Neural cell (in vitro differentiated cells): ENCODE measurements at regions not wholly inside any gene's neighbourhood (a gene's known extent, or its start where the extent isn't known, plus 50 kb on each side); places are given as distances from the start of the nearest gene placed in this dataset.

Experiments used
- CTCF ChIP-seq: fragments of 450-650 bp; IDR thresholded peaks from 2 replicates; pipeline ENCODE4 v1.5.1; 2014; ENCODE audit warnings: antibody characterized with exemption, mild to moderate bottlenecking, moderate library complexity; ENCODE audit not compliant: poor library complexity, severe bottlenecking
- EP300 ChIP-seq: fragments of 450-650 bp; conservative IDR thresholded peaks from 2 replicates; pipeline ENCODE4 v1.6.1; 2014; ENCODE audit warnings: antibody characterized with exemption, mild to moderate bottlenecking, moderate library complexity; ENCODE audit not compliant: poor library complexity, severe bottlenecking
- EZH2 ChIP-seq: fragments of 200-600, 300-800 bp; shearing (Covaris generic), sonication (generic); IDR thresholded peaks from 2 replicates; pipeline ENCODE4 v1.6.1; 2014; ENCODE audit warnings: antibody characterized with exemption, low read length, borderline replicate concordance, mild to moderate bottlenecking; ENCODE audit not compliant: insufficient read depth, poor library complexity, severe bottlenecking
- POLR2AphosphoS5 ChIP-seq: IDR thresholded peaks from 2 replicates; pipeline ENCODE4 v1.6.1; 2012
- REST ChIP-seq: IDR thresholded peaks from 2 replicates; pipeline ENCODE4 v1.6.1; 2012; ENCODE audit warnings: borderline replicate concordance
- SMC3 ChIP-seq: fragments of 450-650 bp; conservative IDR thresholded peaks from 2 replicates; pipeline ENCODE4 v1.6.1; 2014; ENCODE audit warnings: antibody characterized with exemption, mild to moderate bottlenecking, moderate library complexity; ENCODE audit not compliant: poor library complexity
- TAF1 ChIP-seq: IDR thresholded peaks from 2 replicates; pipeline ENCODE4 v1.6.1; 2012; ENCODE audit warnings: low read depth

- TF ChIP-seq CTCF (no peak), EP300 (no peak), EZH2 (no peak), SMC3 (no peak), TAF1 (no peak), POLR2AphosphoS5 (no peak), REST (no peak)
Observed at GRCh38 chr10:28926932-28927331, 249.6 kb downstream of the BAMBI start.
